Testis (tissue), 2 donors: ENCODE measurements at regions not wholly inside any gene's neighbourhood (a gene's known extent, or its start where the extent isn't known, plus 50 kb on each side); places are given as distances from the start of the nearest gene placed in this dataset.

Experiments used
- DNase-seq: peaks from one replicate; pipeline ENCODE4 v3.0.0-alpha.2; 2019
- H3K27ac ChIP-seq, 2 donors: fragments of 200-600 bp; sonication (generic); one replicate each; pipeline ENCODE4 v1.5.1; 2019
- H3K27me3 ChIP-seq: fragments of 200-600 bp; sonication (generic); one replicate; pipeline ENCODE4 v1.5.1; 2019
- H3K36me3 ChIP-seq: fragments of 200-600 bp; sonication (generic); one replicate; pipeline ENCODE4 v1.5.1; 2017; ENCODE audit warnings: low read depth; ENCODE audit errors: missing control alignments
- H3K4me1 ChIP-seq: fragments of 200-600 bp; sonication (generic); one replicate; pipeline ENCODE4 v1.5.1; 2019
- H3K4me3 ChIP-seq, 2 donors: fragments of 200-600 bp; sonication (generic); one replicate each; pipeline ENCODE4 v1.5.1; 2017 to 2019
- H3K9me3 ChIP-seq: fragments of 200-600 bp; sonication (generic); one replicate; pipeline ENCODE4 v1.5.1; 2017
- POLR2A ChIP-seq: fragments of 450-650 bp; IDR thresholded peaks from one replicate; pipeline ENCODE4 v1.6.1; 2017; ENCODE audit warnings: antibody characterized with exemption, mild to moderate bottlenecking, moderate library complexity
- WGBS, 2 donors: methylation state at CpG; one replicate each; pipeline ENCODE4 v1.1.5; 2018; 5-methylcytosine and 5-hydroxymethylcytosine counted together
- intact Hi-C: fragments of 100-400 bp; cut with DNase I; formaldehyde crosslinking; loops from one replicate; pipeline ENCODE4 v1.15.1; 2023; ENCODE audit warnings: low total_unique reads
- TF ChIP-seq, protein P1 (sequence below), 3 experiments: fragments of 450-650 bp in 2 of 3; fragments of 200-600 bp in 1 of 3; sonication (generic) in 1 of 3; IDR thresholded peaks; one replicate each; pipeline ENCODE4 v1.5.1; 2016 to 2019; ENCODE audit warnings: antibody characterized with exemption in 3 of 3, mild to moderate bottlenecking in 2 of 3, moderate library complexity in 1 of 3

DNA sequence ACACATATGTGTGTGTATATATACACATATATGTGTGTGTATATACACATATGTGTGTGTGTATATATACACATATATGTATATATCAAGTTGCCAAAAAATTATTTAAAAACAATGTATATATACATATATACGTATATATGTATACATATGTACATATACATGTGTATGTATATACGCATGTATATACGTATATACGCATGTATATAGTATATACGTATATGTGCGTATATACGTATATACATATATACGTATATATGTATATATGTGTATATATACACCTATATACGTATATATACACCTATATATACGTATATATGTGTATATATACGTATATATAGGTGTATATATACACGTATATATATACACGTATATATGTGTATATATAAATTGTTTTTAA is 57.0 kb upstream of the ZNF644 start:
- no peaks in the 10 kb centered on the region for H3K36me3 ChIP-seq
- intact Hi-C loops = no loop called here
- DNase-seq = no peak
- H3K27me3 ChIP-seq = no peaks in the 10 kb centered on the region
- TF ChIP-seq, protein P1, sequence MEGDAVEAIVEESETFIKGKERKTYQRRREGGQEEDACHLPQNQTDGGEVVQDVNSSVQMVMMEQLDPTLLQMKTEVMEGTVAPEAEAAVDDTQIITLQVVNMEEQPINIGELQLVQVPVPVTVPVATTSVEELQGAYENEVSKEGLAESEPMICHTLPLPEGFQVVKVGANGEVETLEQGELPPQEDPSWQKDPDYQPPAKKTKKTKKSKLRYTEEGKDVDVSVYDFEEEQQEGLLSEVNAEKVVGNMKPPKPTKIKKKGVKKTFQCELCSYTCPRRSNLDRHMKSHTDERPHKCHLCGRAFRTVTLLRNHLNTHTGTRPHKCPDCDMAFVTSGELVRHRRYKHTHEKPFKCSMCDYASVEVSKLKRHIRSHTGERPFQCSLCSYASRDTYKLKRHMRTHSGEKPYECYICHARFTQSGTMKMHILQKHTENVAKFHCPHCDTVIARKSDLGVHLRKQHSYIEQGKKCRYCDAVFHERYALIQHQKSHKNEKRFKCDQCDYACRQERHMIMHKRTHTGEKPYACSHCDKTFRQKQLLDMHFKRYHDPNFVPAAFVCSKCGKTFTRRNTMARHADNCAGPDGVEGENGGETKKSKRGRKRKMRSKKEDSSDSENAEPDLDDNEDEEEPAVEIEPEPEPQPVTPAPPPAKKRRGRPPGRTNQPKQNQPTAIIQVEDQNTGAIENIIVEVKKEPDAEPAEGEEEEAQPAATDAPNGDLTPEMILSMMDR (IDR thresholded peaks at IDR 0.05) = no peak
- TF ChIP-seq POLR2A = no peak
- no peak overlapping the region for H3K4me3 ChIP-seq
- H3K4me1 ChIP-seq = no peaks in the 10 kb centered on the region
- 94% methylated on average over 13 of the region's 13 CpGs for WGBS, 2 donors
- H3K27ac ChIP-seq = no peak overlapping the region
- no peaks in the 10 kb centered on the region for H3K9me3 ChIP-seq

DNA sequence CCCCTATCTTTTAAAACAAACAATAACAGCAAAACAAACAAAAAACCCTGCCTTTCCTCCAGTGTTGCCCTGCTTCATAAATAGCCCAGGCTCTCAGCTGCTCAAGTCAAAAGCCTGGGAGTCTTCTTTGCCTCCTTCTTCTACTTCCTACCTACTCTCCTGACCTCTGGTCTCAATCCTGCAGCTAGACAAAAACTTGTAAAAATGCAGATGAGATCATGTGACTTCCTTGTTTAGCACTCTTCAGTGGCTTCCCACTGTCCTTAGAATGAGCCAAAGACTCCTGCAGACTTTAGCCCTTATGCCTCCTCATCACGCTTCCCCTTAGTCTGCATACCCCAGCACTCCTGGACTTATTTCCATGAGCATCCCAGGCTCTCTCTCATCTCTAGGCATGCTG is 55.0 kb upstream of the ZNF644 start:
- DNase-seq = no peak
- Histone ChIP-seq H3K27me3 (no peaks in the 10 kb centered on the region), H3K9me3 (no peaks in the 10 kb centered on the region), H3K27ac (no peak overlapping the region), H3K4me3 (no peak overlapping the region), H3K4me1 (no peaks in the 10 kb centered on the region), H3K36me3 (no peaks in the 10 kb centered on the region)
- WGBS, 2 donors = 100% methylated on average over 1 of the region's 1 CpG
- intact Hi-C loops = no loop called here
- TF ChIP-seq POLR2A = no peak
- TF ChIP-seq, protein P1 (IDR thresholded peaks at IDR 0.05) = no peak

DNA sequence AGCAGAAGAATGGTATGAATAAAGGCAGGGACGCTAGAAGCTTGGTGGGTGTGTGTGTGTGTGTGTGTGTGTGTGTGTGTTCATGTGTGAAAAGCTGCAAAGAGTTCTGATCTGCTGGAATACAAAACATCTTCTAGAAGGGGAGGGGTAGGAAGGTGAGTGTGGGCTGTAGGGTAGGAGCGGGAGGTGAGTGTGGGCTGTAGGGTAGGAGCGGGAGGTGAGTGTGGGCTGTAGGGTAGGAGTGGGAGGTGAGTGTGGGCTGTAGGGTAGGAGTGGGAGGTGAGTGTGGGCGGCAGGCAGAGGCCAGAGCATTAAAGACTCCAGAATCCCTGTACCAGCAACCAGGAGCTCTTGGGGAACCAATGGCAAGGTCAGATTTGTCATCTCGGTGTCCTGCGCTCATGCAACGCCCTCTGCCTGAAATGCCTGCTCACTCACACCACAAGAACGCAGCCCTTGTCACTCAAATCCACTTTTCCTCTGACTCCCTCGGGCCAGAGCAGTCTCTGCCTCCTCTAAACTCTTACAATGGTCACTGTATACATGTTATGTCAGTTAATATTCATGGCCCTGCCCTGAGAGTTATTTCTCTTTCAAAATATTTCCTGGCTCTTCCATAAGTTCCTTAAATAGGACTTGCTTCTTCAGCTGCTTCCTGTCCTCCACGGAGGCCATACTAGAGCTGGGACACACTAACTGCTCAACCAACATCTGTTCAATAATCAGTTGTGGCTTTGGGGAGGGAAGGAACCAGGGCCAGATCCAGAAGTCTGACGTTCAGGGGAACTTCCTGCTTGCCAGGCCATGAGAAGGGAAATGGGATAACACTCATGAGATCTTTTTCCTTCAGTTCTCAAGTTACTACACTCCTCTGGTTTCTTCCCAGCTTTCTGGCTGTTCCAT is 53.6 kb upstream of the ZNF644 start:
- Histone ChIP-seq H3K9me3 (no peaks in the 10 kb centered on the region), H3K27ac (no peak overlapping the region), H3K36me3 (no peaks in the 10 kb centered on the region), H3K27me3 (no peaks in the 10 kb centered on the region), H3K4me3 (no peak overlapping the region), H3K4me1 (no peaks in the 10 kb centered on the region)
- 80 to 84% methylated on average over 11 of the region's 11 CpGs for WGBS, 2 donors
- DNase-seq = no peak
- intact Hi-C loops = no loop called here
- no peak for TF ChIP-seq POLR2A
- TF ChIP-seq, protein P1 (IDR thresholded peaks at IDR 0.05) = no peak

DNA sequence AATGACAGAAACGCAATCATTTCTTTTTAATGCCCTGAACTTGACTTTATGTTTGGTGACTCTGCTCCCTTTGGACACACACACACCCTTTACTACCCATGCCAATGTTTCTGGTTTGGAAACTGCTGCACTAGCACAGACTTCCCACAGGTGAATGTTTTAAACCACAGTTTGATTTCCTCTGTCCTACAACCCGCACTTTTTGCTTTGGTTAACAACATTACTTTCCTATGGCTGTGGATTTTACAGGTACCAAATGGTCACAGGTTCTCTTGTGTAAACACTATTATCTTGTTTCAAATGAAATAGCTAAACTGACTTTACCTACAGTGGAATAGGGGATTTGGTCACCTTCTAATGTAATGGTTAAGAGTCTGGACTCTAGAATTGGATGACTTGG is 51.5 kb upstream of the ZNF644 start:
- no peak for DNase-seq
- Histone ChIP-seq H3K4me3 (no peak overlapping the region), H3K9me3 (no peaks in the 10 kb centered on the region), H3K27me3 (no peaks in the 10 kb centered on the region), H3K4me1 (no peaks in the 10 kb centered on the region), H3K36me3 (no peaks in the 10 kb centered on the region), H3K27ac (no peak overlapping the region)
- TF ChIP-seq, protein P1 (IDR thresholded peaks at IDR 0.05) = no peak
- no peak for TF ChIP-seq POLR2A
- WGBS, 2 donors = 44 to 86% methylated on average over 2 of the region's 2 CpGs
- intact Hi-C loops = no loop called here

DNA sequence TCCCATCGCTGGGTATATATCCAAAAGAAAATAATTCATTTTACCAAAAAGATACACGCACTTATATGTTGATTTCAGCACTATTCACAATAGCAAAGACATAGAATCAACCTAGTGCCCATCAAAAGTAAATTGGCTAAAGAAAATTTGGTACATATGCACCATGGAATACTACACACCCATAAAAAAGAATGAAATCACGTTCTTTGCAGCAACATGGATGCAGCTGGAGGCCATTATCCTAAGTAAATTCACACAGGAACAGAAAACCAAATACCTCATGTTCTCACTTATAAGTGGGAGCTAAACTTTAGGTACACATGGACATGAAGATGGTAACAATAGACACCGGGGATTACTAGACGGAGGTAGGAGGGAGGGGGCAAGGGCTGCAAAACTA is 50.0 kb upstream of the ZNF644 start:
- H3K36me3 ChIP-seq = no peaks in the 10 kb centered on the region
- no peak overlapping the region for H3K4me3 ChIP-seq
- DNase-seq = no peak
- TF ChIP-seq, protein P1 (IDR thresholded peaks at IDR 0.05) = no peak
- no peak for TF ChIP-seq POLR2A
- no peaks in the 10 kb centered on the region for H3K9me3 ChIP-seq
- H3K4me1 ChIP-seq = no peaks in the 10 kb centered on the region
- WGBS, 2 donors = 98 to 99% methylated on average over 5 of the region's 5 CpGs
- no peak overlapping the region for H3K27ac ChIP-seq
- no peaks in the 10 kb centered on the region for H3K27me3 ChIP-seq
- intact Hi-C loops = no loop called here
